GM23338 (cell line): ENCODE measurements at regions not wholly inside any gene's neighbourhood (a gene's known extent, or its start where the extent isn't known, plus 50 kb on each side); places are given as distances from the start of the nearest gene placed in this dataset.

ENCODE experiments used
- CREB1 ChIP-seq: fragments of 250-450 bp; sonication (Bioruptor Pico); IDR thresholded peaks from 2 replicates; pipeline ENCODE4 v1.5.0; 2020; ENCODE audit warnings: low read depth, mild to moderate bottlenecking, moderate library complexity
- EZH2 ChIP-seq: fragments of 200-600 bp; sonication (generic); IDR thresholded peaks from one replicate; pipeline ENCODE4 v1.8.0; 2017; ENCODE audit warnings: antibody characterized with exemption, mild to moderate bottlenecking, low read depth; ENCODE audit not compliant: unreplicated experiment
- EZH2phosphoT487 ChIP-seq: fragments of 200-600 bp; sonication (generic); IDR thresholded peaks from one replicate; pipeline ENCODE4 v1.8.1; 2018; ENCODE audit warnings: antibody characterized with exemption; ENCODE audit not compliant: unreplicated experiment
- TF ChIP-seq, protein P1 (sequence below), 2 experiments: fragments of 200-600 bp in 1 of 2; sonication (generic) in 1 of 2; conservative IDR thresholded peaks; 2 replicates each; pipeline versions ENCODE4 v1.5.1 to v1.6.1; 2016 to 2017; ENCODE audit warnings: antibody characterized with exemption in 2 of 2, low read depth in 2 of 2, mild to moderate bottlenecking in 2 of 2, moderate library complexity in 1 of 2

DNA sequence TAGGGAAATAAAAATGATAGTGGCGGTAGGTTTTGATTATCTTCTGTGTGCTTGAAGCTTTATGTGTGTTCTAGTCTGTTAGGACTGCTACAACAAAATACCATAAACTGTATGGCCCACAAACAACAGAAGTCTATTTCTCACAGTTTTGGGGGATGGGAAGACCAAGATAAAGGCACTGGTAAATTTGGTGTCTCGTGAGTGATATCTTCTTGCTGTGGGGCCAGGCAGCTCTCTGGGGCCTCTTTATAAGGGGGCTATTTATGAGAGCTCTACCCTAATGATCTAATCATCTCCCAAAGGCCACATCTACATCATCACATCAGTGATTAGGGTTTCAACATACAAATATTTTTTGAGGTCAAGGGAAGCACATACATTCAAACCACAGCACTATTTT, 86.8 kb upstream of the SPHKAP start:
- TF ChIP-seq, protein P1, sequence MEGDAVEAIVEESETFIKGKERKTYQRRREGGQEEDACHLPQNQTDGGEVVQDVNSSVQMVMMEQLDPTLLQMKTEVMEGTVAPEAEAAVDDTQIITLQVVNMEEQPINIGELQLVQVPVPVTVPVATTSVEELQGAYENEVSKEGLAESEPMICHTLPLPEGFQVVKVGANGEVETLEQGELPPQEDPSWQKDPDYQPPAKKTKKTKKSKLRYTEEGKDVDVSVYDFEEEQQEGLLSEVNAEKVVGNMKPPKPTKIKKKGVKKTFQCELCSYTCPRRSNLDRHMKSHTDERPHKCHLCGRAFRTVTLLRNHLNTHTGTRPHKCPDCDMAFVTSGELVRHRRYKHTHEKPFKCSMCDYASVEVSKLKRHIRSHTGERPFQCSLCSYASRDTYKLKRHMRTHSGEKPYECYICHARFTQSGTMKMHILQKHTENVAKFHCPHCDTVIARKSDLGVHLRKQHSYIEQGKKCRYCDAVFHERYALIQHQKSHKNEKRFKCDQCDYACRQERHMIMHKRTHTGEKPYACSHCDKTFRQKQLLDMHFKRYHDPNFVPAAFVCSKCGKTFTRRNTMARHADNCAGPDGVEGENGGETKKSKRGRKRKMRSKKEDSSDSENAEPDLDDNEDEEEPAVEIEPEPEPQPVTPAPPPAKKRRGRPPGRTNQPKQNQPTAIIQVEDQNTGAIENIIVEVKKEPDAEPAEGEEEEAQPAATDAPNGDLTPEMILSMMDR (conservative IDR thresholded peaks at IDR 0.05; ENCODE audit: low read depth in 2 of 2), result no peak
- TF ChIP-seq EZH2, result no peak
- no peak for TF ChIP-seq CREB1
- no peak for TF ChIP-seq EZH2phosphoT487
